OCI-LY7 (cell line): ENCODE measurements at regions not wholly inside any gene's neighbourhood (a gene's known extent, or its start where the extent isn't known, plus 50 kb on each side); places are given as distances from the start of the nearest gene placed in this dataset.

ENCODE experiments used
- BruUV-seq: library from RNA; stranded (reverse); fragments of 400-500 nt; replicated peaks from 2 replicates; lab custom pipeline; 2021; lab: Mats Ljungman, UMichigan
- CTCF ChIA-PET: fragments of 300-600 bp; sonication (Branson Sonifier 250); formaldehyde crosslinking; loops from one replicate; lab custom pipeline; 2022; ENCODE audit warnings: antibody characterized with exemption; ENCODE audit not compliant: unreplicated experiment; lab: Charles Lee
- POLR2A ChIA-PET: fragments of 300-600 bp; sonication (Branson Sonifier 250); formaldehyde crosslinking; loops from one replicate; lab custom pipeline; 2022; ENCODE audit warnings: antibody characterized with exemption; lab: Charles Lee
- DNase-seq: peaks from one replicate; pipeline ENCODE4 v3.0.0-alpha.2; 2015; ENCODE audit warnings: low spot score
- H2AFZ ChIP-seq: fragments of 200-600 bp; sonication (generic), shearing (Covaris generic); 2 replicates; pipeline ENCODE4 v1.6.1; 2014; ENCODE audit warnings: mild to moderate bottlenecking, antibody characterized with exemption, low read length, moderate library complexity
- H3K27ac ChIP-seq: fragments of 200-600 bp; sonication (generic); 2 replicates; pipeline ENCODE4 v1.5.1; 2014; ENCODE audit warnings: mixed run types, low read depth, mild to moderate bottlenecking, moderate library complexity, low read length, inconsistent platforms; ENCODE audit not compliant: poor library complexity, severe bottlenecking
- H3K36me3 ChIP-seq: fragments of 200-600 bp; sonication (generic); 2 replicates; pipeline ENCODE4 v1.6.1; 2014; ENCODE audit warnings: mild to moderate bottlenecking, antibody characterized with exemption, low read length, moderate library complexity, mixed read lengths; ENCODE audit not compliant: insufficient read depth
- H3K4me1 ChIP-seq: fragments of 200-600 bp; sonication (generic); 2 replicates; pipeline ENCODE4 v1.5.1; 2014; ENCODE audit warnings: mild to moderate bottlenecking, low read length; ENCODE audit not compliant: insufficient read depth, poor library complexity, severe bottlenecking
- H3K4me2 ChIP-seq: fragments of 200-600 bp; sonication (generic); 2 replicates; pipeline ENCODE4 v1.6.1; 2014; ENCODE audit warnings: mild to moderate bottlenecking, low read length
- H3K4me3 ChIP-seq: fragments of 200-600 bp; sonication (generic); 2 replicates; pipeline ENCODE4 v1.5.1; 2014; ENCODE audit warnings: mild to moderate bottlenecking, low read depth, low read length; ENCODE audit not compliant: poor library complexity, severe bottlenecking
- H3K79me2 ChIP-seq: fragments of 200-600 bp; sonication (generic); 2 replicates; pipeline ENCODE4 v1.6.1; 2016; ENCODE audit warnings: low read depth, mild to moderate bottlenecking, low read length, moderate library complexity, mixed read lengths; ENCODE audit not compliant: insufficient read depth
- H3K9me2 ChIP-seq: fragments of 200-600 bp; sonication (generic); 2 replicates; pipeline ENCODE4 v1.6.1; 2016; ENCODE audit warnings: mild to moderate bottlenecking, low read length, mixed read lengths; ENCODE audit not compliant: insufficient read depth
- H3K9me3 ChIP-seq: fragments of 200-600 bp; sonication (generic); 2 replicates; pipeline ENCODE4 v1.6.1; 2014; ENCODE audit warnings: mild to moderate bottlenecking, mixed run types, low read length, mixed read lengths
- H4K20me1 ChIP-seq: fragments of 200-600 bp; sonication (generic); 2 replicates; pipeline ENCODE4 v1.6.1; 2014; ENCODE audit warnings: mild to moderate bottlenecking, antibody characterized with exemption, low read length, moderate library complexity, mixed read lengths; ENCODE audit not compliant: insufficient read depth
- CTCF ChIP-seq: fragments of 200-600 bp; sonication (generic); conservative IDR thresholded peaks from 2 replicates; pipeline ENCODE4 v1.5.1; 2014; ENCODE audit warnings: mild to moderate bottlenecking, antibody characterized with exemption, low read length, moderate library complexity, mixed read lengths
- EZH2phosphoT487 ChIP-seq: fragments of 200-600 bp; sonication (generic); IDR thresholded peaks from 2 replicates; pipeline ENCODE4 v1.6.1; 2018; ENCODE audit warnings: low read depth, borderline replicate concordance, mild to moderate bottlenecking, mixed run types, antibody characterized with exemption, low read length, moderate library complexity, mixed read lengths
- intact Hi-C: fragments of 100-400 bp; cut with micrococcal nuclease; formaldehyde crosslinking; loops from one replicate; pipeline ENCODE4 v1.10.0; 2022; ENCODE audit not compliant: unreplicated experiment

GRCh38 chr9:115717298-115717697 is 436.3 kb upstream of the PAPPA start:
- H3K79me2 ChIP-seq: no peaks in the 10 kb centered on the region
- no peak overlapping the region for H3K27ac ChIP-seq
- no peak overlapping the region for H3K4me3 ChIP-seq
- H3K9me3 ChIP-seq: no peaks in the 10 kb centered on the region
- no peaks in the 10 kb centered on the region for H3K4me1 ChIP-seq
- H3K4me2 ChIP-seq: no peak overlapping the region
- TF ChIP-seq CTCF (no peak), EZH2phosphoT487 (no peak)
- ChIA-PET CTCF (no interaction called here), POLR2A (no interaction called here)
- H3K9me2 ChIP-seq: no peaks in the 10 kb centered on the region
- H4K20me1 ChIP-seq: no peaks in the 10 kb centered on the region
- no peaks in the 10 kb centered on the region for H3K36me3 ChIP-seq
- DNase-seq: no peak
- no TSS peak for BruUV-seq
- H2AFZ ChIP-seq: no peak overlapping the region
- intact Hi-C loops: no loop called here

- BruUV-seq: no TSS peak
- H3K9me3 ChIP-seq: no peaks in the 10 kb centered on the region
- H3K4me1 ChIP-seq: no peaks in the 10 kb centered on the region
- no peak for DNase-seq
- intact Hi-C loops: no loop called here
- H3K4me2 ChIP-seq: no peak overlapping the region
- H3K79me2 ChIP-seq: no peaks in the 10 kb centered on the region
- H4K20me1 ChIP-seq: no peaks in the 10 kb centered on the region
- no peak overlapping the region for H2AFZ ChIP-seq
- TF ChIP-seq CTCF: no peak
- ChIA-PET CTCF (no interaction called here), POLR2A (no interaction called here)
- H3K27ac ChIP-seq: no peak overlapping the region
- H3K36me3 ChIP-seq: no peaks in the 10 kb centered on the region
- no peak overlapping the region for H3K4me3 ChIP-seq
- H3K9me2 ChIP-seq: no peaks in the 10 kb centered on the region
These were observed 435.8 kb upstream of the PAPPA start for GRCh38 chr9:115717711-115718173.

GRCh38 chr9:115730396-115730795 is 423.2 kb upstream of the PAPPA start:
- H3K4me3 ChIP-seq: no peak overlapping the region
- TF ChIP-seq EZH2phosphoT487: no peak
- TF ChIP-seq CTCF: no peak
- DNase-seq: no peak
- no peaks in the 10 kb centered on the region for H4K20me1 ChIP-seq
- ChIA-PET CTCF (no interaction called here), POLR2A (no interaction called here)
- BruUV-seq: no TSS peak
- no peaks in the 10 kb centered on the region for H3K9me2 ChIP-seq
- H3K79me2 ChIP-seq: no peaks in the 10 kb centered on the region
- no peak overlapping the region for H2AFZ ChIP-seq
- intact Hi-C loops: no loop called here
- no peaks in the 10 kb centered on the region for H3K4me1 ChIP-seq
- H3K36me3 ChIP-seq: no peaks in the 10 kb centered on the region
- no peak overlapping the region for H3K4me2 ChIP-seq
- no peaks in the 10 kb centered on the region for H3K9me3 ChIP-seq
- no peak overlapping the region for H3K27ac ChIP-seq
